CD4-positive, CD25-positive, alpha-beta regulatory T cell (primary cell): ENCODE measurements at regions not wholly inside any gene's neighbourhood (a gene's known extent, or its start where the extent isn't known, plus 50 kb on each side); places are given as distances from the start of the nearest gene placed in this dataset.

Experiments
- ATAC-seq, 2 donors: fragments of 150-1000 bp; cut with Tn5 transposase; one replicate each; pipeline ENCODE4 v1.10.0; 2021; ENCODE audit warnings: low read depth in 2 of 2, moderate number of reproducible peaks in 2 of 2, moderate library complexity in 1 of 2
- DNase-seq, 3 donors: peaks; one replicate each; pipeline versions ENCODE4 v3.0.0 to v3.0.0-alpha.2; 2012 to 2022; ENCODE audit warnings: mixed read lengths in 1 of 3
- H3K27ac ChIP-seq: one replicate; pipeline ENCODE4 v1.7.0; 2013; ENCODE audit warnings: mild to moderate bottlenecking, low read length; ENCODE audit not compliant: insufficient read depth, poor library complexity, severe bottlenecking
- H3K27me3 ChIP-seq: one replicate; pipeline ENCODE4 v1.7.0; 2013; ENCODE audit warnings: low read length; ENCODE audit not compliant: control insufficient read depth, insufficient read depth
- H3K36me3 ChIP-seq: one replicate; pipeline ENCODE4 v1.7.0; 2013; ENCODE audit warnings: mild to moderate bottlenecking, low read length, moderate library complexity; ENCODE audit not compliant: control insufficient read depth, insufficient read depth
- H3K4me1 ChIP-seq: 2 replicates; pipeline ENCODE4 v1.7.0; 2013; ENCODE audit warnings: mild to moderate bottlenecking, low read length; ENCODE audit not compliant: insufficient read depth, control insufficient read depth, poor library complexity, severe bottlenecking
- H3K4me3 ChIP-seq: one replicate; pipeline ENCODE4 v1.7.0; 2013; ENCODE audit warnings: low read depth, mild to moderate bottlenecking, low read length, moderate library complexity
- H3K9me3 ChIP-seq, 2 experiments: 1 replicate in 1 of 2; 2 replicates in 1 of 2; pipeline ENCODE4 v1.7.0; 2013; ENCODE audit warnings: low read length in 2 of 2, mild to moderate bottlenecking in 1 of 2, moderate library complexity in 1 of 2; ENCODE audit not compliant: control insufficient read depth in 2 of 2
- H3K27ac Mint-ChIP-seq, 3 donors: one replicate each; pipeline ENCODE4 v1.8.0; 2020 to 2022; ENCODE audit warnings: mild to moderate bottlenecking in 3 of 3, mixed read lengths in 3 of 3, moderate library complexity in 2 of 3
- H3K27me3 Mint-ChIP-seq: one replicate; pipeline ENCODE4 v1.8.0; 2022; ENCODE audit warnings: mild to moderate bottlenecking, mixed read lengths
- H3K36me3 Mint-ChIP-seq: one replicate; pipeline ENCODE4 v1.8.0; 2020; ENCODE audit warnings: mixed read lengths
- H3K4me1 Mint-ChIP-seq, 4 donors: one replicate each; pipeline ENCODE4 v1.8.0; 2020 to 2022; ENCODE audit warnings: mixed read lengths in 4 of 4, mild to moderate bottlenecking in 1 of 4
- H3K4me3 Mint-ChIP-seq, 4 donors: one replicate each; pipeline ENCODE4 v1.8.0; 2020 to 2022; ENCODE audit warnings: mild to moderate bottlenecking in 4 of 4, mixed read lengths in 4 of 4, moderate library complexity in 3 of 4
- H3K9me3 Mint-ChIP-seq, 7 donors: one replicate each; pipeline ENCODE4 v1.8.0; 2020 to 2022; ENCODE audit warnings: mixed read lengths in 7 of 7, mild to moderate bottlenecking in 3 of 7, moderate library complexity in 2 of 7

- peaks cover 5% of the 10 kb centered on the region for H3K36me3 Mint-ChIP-seq
- Histone ChIP-seq H3K36me3 (no peaks in the 10 kb centered on the region), H3K27ac (no peak overlapping the region), H3K4me3 (no peak overlapping the region), H3K27me3 (peaks cover 2% of the 10 kb centered on the region), H3K4me1 (peaks cover 29% of the 10 kb centered on the region), H3K9me3 (no peaks in the 10 kb centered on the region)
- DNase-seq = no peak
- H3K27ac Mint-ChIP-seq = peak overlapping the region in 2 of 3 donors; percentile 62 to 80
- peaks cover 16 to 61% (median 46%) of the 10 kb centered on the region in 4 donors for H3K4me1 Mint-ChIP-seq
- peak overlapping the region in 1 of 4 donors; percentile 46 for H3K4me3 Mint-ChIP-seq
- no peak for ATAC-seq
- H3K9me3 Mint-ChIP-seq = peaks cover 0 to 8% (median 0%) of the 10 kb centered on the region in 7 donors
- H3K27me3 Mint-ChIP-seq = no peaks in the 10 kb centered on the region
These were observed 116.4 kb downstream of the QPCT start for GRCh38 chr2:37460896-37461229.

- H3K27me3 ChIP-seq = peaks cover 3% of the 10 kb centered on the region
- peaks cover 16 to 30% (median 21%) of the 10 kb centered on the region in 4 donors for H3K4me1 Mint-ChIP-seq
- no peaks in the 10 kb centered on the region for H3K36me3 Mint-ChIP-seq
- H3K4me3 Mint-ChIP-seq = no peak overlapping the region
- H3K27ac Mint-ChIP-seq = no peak overlapping the region
- no peak for ATAC-seq
- peaks cover 0 to 8% (median 0%) of the 10 kb centered on the region in 7 donors for H3K9me3 Mint-ChIP-seq
- no peaks in the 10 kb centered on the region for H3K36me3 ChIP-seq
- no peak overlapping the region for H3K27ac ChIP-seq
- H3K9me3 ChIP-seq = no peaks in the 10 kb centered on the region
- peaks cover 12% of the 10 kb centered on the region for H3K4me1 ChIP-seq
- H3K27me3 Mint-ChIP-seq = peaks cover 11% of the 10 kb centered on the region
- H3K4me3 ChIP-seq = no peak overlapping the region
- DNase-seq = no peak
These were observed 119.6 kb downstream of the QPCT start for GRCh38 chr2:37464067-37464466.

GRCh38 chr2:37466533-37467222, 122.2 kb downstream of the QPCT start:
- Histone ChIP-seq H3K27me3 (peaks cover 3% of the 10 kb centered on the region), H3K36me3 (no peaks in the 10 kb centered on the region), H3K4me1 (no peaks in the 10 kb centered on the region), H3K27ac (no peak overlapping the region), H3K9me3 (no peaks in the 10 kb centered on the region), H3K4me3 (no peak overlapping the region)
- H3K36me3 Mint-ChIP-seq = no peaks in the 10 kb centered on the region
- H3K4me1 Mint-ChIP-seq = peaks cover 0 to 7% (median 6%) of the 10 kb centered on the region in 4 donors
- H3K27ac Mint-ChIP-seq = no peak overlapping the region
- H3K27me3 Mint-ChIP-seq = peaks cover 15% of the 10 kb centered on the region
- ATAC-seq (no peak), DNase-seq (no peak)
- no peak overlapping the region for H3K4me3 Mint-ChIP-seq
- H3K9me3 Mint-ChIP-seq = peaks cover 0 to 5% (median 0%) of the 10 kb centered on the region in 7 donors

GRCh38 chr2:37468170-37468569, 123.7 kb downstream of the QPCT start:
- H3K4me3 Mint-ChIP-seq = no peak overlapping the region
- Histone ChIP-seq H3K9me3 (no peaks in the 10 kb centered on the region), H3K4me1 (no peaks in the 10 kb centered on the region), H3K4me3 (no peak overlapping the region), H3K36me3 (no peaks in the 10 kb centered on the region), H3K27me3 (peaks cover 3% of the 10 kb centered on the region), H3K27ac (no peak overlapping the region)
- H3K4me1 Mint-ChIP-seq = peaks cover 0 to 7% (median 6%) of the 10 kb centered on the region in 4 donors
- H3K9me3 Mint-ChIP-seq = peaks cover 0 to 5% (median 0%) of the 10 kb centered on the region in 7 donors
- H3K27ac Mint-ChIP-seq = no peak overlapping the region
- no peak for DNase-seq
- peaks cover 15% of the 10 kb centered on the region for H3K27me3 Mint-ChIP-seq
- ATAC-seq = no peak
- H3K36me3 Mint-ChIP-seq = no peaks in the 10 kb centered on the region

- H3K27ac ChIP-seq = no peak overlapping the region
- Mint-ChIP-seq H3K9me3 (peaks cover 0 to 1% (median 0%) of the 10 kb centered on the region in 7 donors), H3K27me3 (peaks cover 15% of the 10 kb centered on the region), H3K27ac (no peak overlapping the region), H3K36me3 (no peaks in the 10 kb centered on the region), H3K4me1 (peaks cover 0 to 7% (median 3%) of the 10 kb centered on the region in 4 donors), H3K4me3 (no peak overlapping the region)
- ATAC-seq (no peak), DNase-seq (no peak)
- no peak overlapping the region for H3K4me3 ChIP-seq
- H3K27me3 ChIP-seq = peaks cover 3% of the 10 kb centered on the region
- no peaks in the 10 kb centered on the region for H3K36me3 ChIP-seq
- H3K4me1 ChIP-seq = no peaks in the 10 kb centered on the region
- H3K9me3 ChIP-seq = no peaks in the 10 kb centered on the region
These were observed 124.7 kb downstream of the QPCT start for GRCh38 chr2:37469126-37469525.

GRCh38 chr2:37471104-37471503, 126.7 kb downstream of the QPCT start:
- no peaks in the 10 kb centered on the region for H3K4me1 ChIP-seq
- H3K36me3 ChIP-seq = no peaks in the 10 kb centered on the region
- H3K27ac ChIP-seq = no peak overlapping the region
- no peaks in the 10 kb centered on the region for H3K9me3 ChIP-seq
- Mint-ChIP-seq H3K4me3 (no peak overlapping the region), H3K27me3 (peaks cover 15% of the 10 kb centered on the region), H3K9me3 (peaks cover 0 to 1% (median 0%) of the 10 kb centered on the region in 7 donors), H3K36me3 (no peaks in the 10 kb centered on the region), H3K4me1 (peaks cover 0 to 7% (median under 1%) of the 10 kb centered on the region in 4 donors), H3K27ac (no peak overlapping the region)
- H3K27me3 ChIP-seq = peaks cover 3% of the 10 kb centered on the region
- ATAC-seq (no peak), DNase-seq (no peak)
- no peak overlapping the region for H3K4me3 ChIP-seq

GRCh38 chr2:37471994-37472393, 127.6 kb downstream of the QPCT start:
- Mint-ChIP-seq H3K27me3 (peaks cover 14% of the 10 kb centered on the region), H3K4me3 (no peak overlapping the region), H3K36me3 (no peaks in the 10 kb centered on the region), H3K9me3 (peaks cover 0 to 1% (median 0%) of the 10 kb centered on the region in 7 donors), H3K4me1 (peaks cover 0 to 2% (median 0%) of the 10 kb centered on the region in 4 donors), H3K27ac (no peak overlapping the region)
- no peaks in the 10 kb centered on the region for H3K4me1 ChIP-seq
- no peaks in the 10 kb centered on the region for H3K36me3 ChIP-seq
- ATAC-seq (no peak), DNase-seq (no peak)
- H3K9me3 ChIP-seq = no peaks in the 10 kb centered on the region
- H3K27me3 ChIP-seq = peaks cover 2% of the 10 kb centered on the region
- no peak overlapping the region for H3K4me3 ChIP-seq
- H3K27ac ChIP-seq = no peak overlapping the region

GRCh38 chr2:37472959-37473358, 128.5 kb downstream of the QPCT start:
- Mint-ChIP-seq H3K27ac (no peak overlapping the region), H3K4me1 (peaks cover 0 to 2% (median 0%) of the 10 kb centered on the region in 4 donors), H3K27me3 (peaks cover 9% of the 10 kb centered on the region), H3K9me3 (peaks cover 0 to 1% (median 0%) of the 10 kb centered on the region in 7 donors), H3K36me3 (no peaks in the 10 kb centered on the region), H3K4me3 (no peak overlapping the region)
- no peaks in the 10 kb centered on the region for H3K36me3 ChIP-seq
- H3K4me1 ChIP-seq = no peaks in the 10 kb centered on the region
- DNase-seq (no peak), ATAC-seq (no peak)
- no peaks in the 10 kb centered on the region for H3K9me3 ChIP-seq
- H3K4me3 ChIP-seq = no peak overlapping the region
- H3K27me3 ChIP-seq = peaks cover 2% of the 10 kb centered on the region
- H3K27ac ChIP-seq = no peak overlapping the region
